Uterus (tissue), 3 donors: ENCODE measurements at regions not wholly inside any gene's neighbourhood (a gene's known extent, or its start where the extent isn't known, plus 50 kb on each side); places are given as distances from the start of the nearest gene placed in this dataset.

ENCODE experiments used
- DNase-seq, 2 donors: peaks; one replicate each; pipeline ENCODE4 v3.0.0-alpha.2; 2019 to 2020
- H3K27ac ChIP-seq, 2 donors: fragments of 200-600 bp; sonication (generic); 1 replicate in 1 of 2; 2 replicates in 1 of 2; pipeline ENCODE4 v1.5.1; 2016 to 2018
- H3K27me3 ChIP-seq, 2 donors: fragments of 200-600 bp; sonication (generic); one replicate each; pipeline ENCODE4 v1.5.1; 2018 to 2019; ENCODE audit warnings: control low read depth in 1 of 2
- H3K36me3 ChIP-seq, 2 donors: fragments of 200-600 bp; sonication (generic); one replicate each; pipeline ENCODE4 v1.5.1; 2019; ENCODE audit warnings: control low read depth in 1 of 2
- H3K4me1 ChIP-seq, 2 donors: fragments of 200-600 bp; sonication (generic); one replicate each; pipeline ENCODE4 v1.5.1; 2018 to 2019; ENCODE audit warnings: control low read depth in 1 of 2
- H3K4me3 ChIP-seq, 2 donors: fragments of 200-600 bp; sonication (generic); 1 replicate in 1 of 2; 2 replicates in 1 of 2; pipeline ENCODE4 v1.5.1; 2018 to 2019; ENCODE audit warnings: mild to moderate bottlenecking in 1 of 2
- H3K9me3 ChIP-seq, 2 donors: fragments of 200-600 bp; sonication (generic); one replicate each; pipeline ENCODE4 v1.5.1; 2019; ENCODE audit warnings: control low read depth in 1 of 2
- CTCF ChIP-seq, 4 experiments: fragments of 200-600 bp in 2 of 4; fragments of 450-650 bp in 2 of 4; sonication (generic) in 2 of 4; IDR thresholded peaks; one replicate each; pipeline ENCODE4 v1.5.1; 2016 to 2019; ENCODE audit warnings: antibody characterized with exemption in 4 of 4, mild to moderate bottlenecking in 2 of 4, moderate library complexity in 1 of 4
- POLR2A ChIP-seq, 2 donors: fragments of 450-650 bp; IDR thresholded peaks; one replicate each; pipeline ENCODE4 v1.6.1; 2016; ENCODE audit warnings: antibody characterized with exemption in 2 of 2, mild to moderate bottlenecking in 1 of 2, moderate library complexity in 1 of 2
- intact Hi-C: fragments of 100-400 bp; cut with DNase I; formaldehyde crosslinking; loops from one replicate; pipeline ENCODE4 v1.15.1; 2023; ENCODE audit warnings: low total_unique reads
- donor health status: DM: yes; HTN: yes; CAD: no.

GRCh38 chr3:18890449-18890848, 257.9 kb upstream of the KCNH8 start:
- Histone ChIP-seq H3K27me3 (no peaks in the 10 kb centered on the region), H3K4me3 (no peak overlapping the region), H3K27ac (no peak overlapping the region), H3K36me3 (no peaks in the 10 kb centered on the region), H3K9me3 (no peaks in the 10 kb centered on the region), H3K4me1 (no peaks in the 10 kb centered on the region)
- no peak for TF ChIP-seq POLR2A (IDR thresholded peaks at IDR 0.05)
- no peak for TF ChIP-seq CTCF (IDR thresholded peaks at IDR 0.05)
- DNase-seq = no peak
- intact Hi-C loops = no loop called here

- Histone ChIP-seq H3K4me3 (no peak overlapping the region), H3K27ac (no peak overlapping the region), H3K9me3 (no peaks in the 10 kb centered on the region), H3K36me3 (no peaks in the 10 kb centered on the region), H3K4me1 (no peaks in the 10 kb centered on the region), H3K27me3 (no peaks in the 10 kb centered on the region)
- TF ChIP-seq POLR2A (IDR thresholded peaks at IDR 0.05) = no peak
- no peak for TF ChIP-seq CTCF (IDR thresholded peaks at IDR 0.05)
- no peak for DNase-seq
- intact Hi-C loops = no loop called here
These were observed 259.5 kb upstream of the KCNH8 start for GRCh38 chr3:18888819-18889218.

GRCh38 chr3:18888370-18888769, 259.9 kb upstream of the KCNH8 start:
- intact Hi-C loops = no loop called here
- no peaks in the 10 kb centered on the region for H3K9me3 ChIP-seq
- no peaks in the 10 kb centered on the region for H3K4me1 ChIP-seq
- no peak for DNase-seq
- H3K27me3 ChIP-seq = no peaks in the 10 kb centered on the region
- no peaks in the 10 kb centered on the region for H3K36me3 ChIP-seq
- TF ChIP-seq CTCF (IDR thresholded peaks at IDR 0.05) = no peak
- no peak for TF ChIP-seq POLR2A (IDR thresholded peaks at IDR 0.05)
- H3K4me3 ChIP-seq = no peak overlapping the region
- H3K27ac ChIP-seq = no peak overlapping the region

- Histone ChIP-seq H3K27ac (no peak overlapping the region), H3K4me3 (no peak overlapping the region), H3K4me1 (no peaks in the 10 kb centered on the region), H3K27me3 (no peaks in the 10 kb centered on the region), H3K36me3 (no peaks in the 10 kb centered on the region), H3K9me3 (no peaks in the 10 kb centered on the region)
- no peak for DNase-seq
- no peak for TF ChIP-seq POLR2A (IDR thresholded peaks at IDR 0.05)
- no peak for TF ChIP-seq CTCF (IDR thresholded peaks at IDR 0.05)
- intact Hi-C loops = no loop called here
These were observed 262.0 kb upstream of the KCNH8 start for GRCh38 chr3:18886331-18886730.

- intact Hi-C loops = no loop called here
- Histone ChIP-seq H3K36me3 (no peaks in the 10 kb centered on the region), H3K4me1 (no peaks in the 10 kb centered on the region), H3K4me3 (no peak overlapping the region), H3K27ac (no peak overlapping the region), H3K27me3 (no peaks in the 10 kb centered on the region), H3K9me3 (no peaks in the 10 kb centered on the region)
- DNase-seq = no peak
- TF ChIP-seq CTCF (IDR thresholded peaks at IDR 0.05) = no peak
- TF ChIP-seq POLR2A (IDR thresholded peaks at IDR 0.05) = no peak
These were observed 262.7 kb upstream of the KCNH8 start for GRCh38 chr3:18885612-18886011.
